Natural killer cell (primary cell): ENCODE measurements at regions not wholly inside any gene's neighbourhood (a gene's known extent, or its start where the extent isn't known, plus 50 kb on each side); places are given as distances from the start of the nearest gene placed in this dataset.

Experiments
- ATAC-seq, 3 donors: fragments of 150-1000 bp in 2 of 3; fragments of 200-7000 bp in 1 of 3; cut with Tn5 transposase; 1 replicate in 1 of 3; 2 replicates in 2 of 3; pipeline ENCODE4 v1.10.0; 2021; ENCODE audit warnings: mild to moderate bottlenecking in 2 of 3, moderate library complexity in 2 of 3
- DNase-seq, 2 donors: peaks; one replicate each; pipeline versions ENCODE4 v3.0.0 to v3.0.0-alpha.2; 2013 to 2021; ENCODE audit warnings: mixed read lengths in 1 of 2
- H3K27ac ChIP-seq: one replicate; pipeline ENCODE4 v1.5.1; 2013; ENCODE audit warnings: mild to moderate bottlenecking, low read length
- H3K27me3 ChIP-seq: one replicate; pipeline ENCODE4 v1.6.1; 2013; ENCODE audit warnings: low read length; ENCODE audit not compliant: control insufficient read depth, insufficient read depth
- H3K36me3 ChIP-seq: one replicate; pipeline ENCODE4 v1.6.1; 2013; ENCODE audit warnings: low read length; ENCODE audit not compliant: control insufficient read depth, insufficient read depth
- H3K4me1 ChIP-seq: one replicate; pipeline ENCODE4 v1.6.1; 2013; ENCODE audit warnings: low read length; ENCODE audit not compliant: control insufficient read depth, insufficient read depth
- H3K4me3 ChIP-seq: one replicate; pipeline ENCODE4 v1.5.1; 2013; ENCODE audit warnings: low read length
- H3K9me3 ChIP-seq: one replicate; pipeline ENCODE4 v1.6.1; 2013; ENCODE audit warnings: low read length; ENCODE audit not compliant: control insufficient read depth, insufficient read depth
- H3K27ac Mint-ChIP-seq, 2 donors: one replicate each; pipeline ENCODE4 v1.8.0; 2022; ENCODE audit warnings: mild to moderate bottlenecking in 2 of 2, mixed read lengths in 2 of 2, moderate library complexity in 1 of 2
- H3K27me3 Mint-ChIP-seq, 2 donors: one replicate each; pipeline ENCODE4 v1.8.0; 2022; ENCODE audit warnings: low read depth in 2 of 2, mixed read lengths in 2 of 2
- H3K36me3 Mint-ChIP-seq: one replicate; pipeline ENCODE4 v1.8.0; 2022; ENCODE audit warnings: mixed read lengths
- H3K4me1 Mint-ChIP-seq, 2 donors: one replicate each; pipeline ENCODE4 v1.8.0; 2022; ENCODE audit warnings: mixed read lengths in 2 of 2
- H3K4me3 Mint-ChIP-seq: one replicate; pipeline ENCODE4 v1.8.0; 2022; ENCODE audit warnings: mild to moderate bottlenecking, moderate library complexity, mixed read lengths
- H3K9me3 Mint-ChIP-seq, 2 donors: one replicate each; pipeline ENCODE4 v1.8.0; 2022; ENCODE audit warnings: mixed read lengths in 2 of 2
- CTCF ChIP-seq: fragments of 200-600 bp; IDR thresholded peaks from one replicate; pipeline ENCODE4 v1.8.0; 2022; ENCODE audit warnings: antibody characterized with exemption
- WGBS: methylation state at CpG from one replicate; pipeline ENCODE4 v1.1.7; 2013; ENCODE audit warnings: missing lambda C conversion rate; ENCODE audit not compliant: insufficient coverage; 5-methylcytosine and 5-hydroxymethylcytosine counted together
- intact Hi-C: fragments of 100-400 bp; cut with micrococcal nuclease; formaldehyde crosslinking; loops from one replicate; pipeline ENCODE4 v1.14.2; 2022

GRCh38 chr3:187590861-187591576 lies 79.2 kb downstream of the SST start:
- TF ChIP-seq CTCF, result no peak
- peaks cover 26 to 78% of the 10 kb centered on the region in 2 donors for H3K27me3 Mint-ChIP-seq

GRCh38 chr3:187587076-187587475 lies 83.1 kb downstream of the SST start:
- no peak for TF ChIP-seq CTCF
- H3K4me1 Mint-ChIP-seq, result no peaks in the 10 kb centered on the region
- no peaks in the 10 kb centered on the region for H3K27me3 ChIP-seq
- WGBS, result 70% methylated on average over 4 of the region's 4 CpGs
- H3K4me1 ChIP-seq, result no peaks in the 10 kb centered on the region
- H3K27ac Mint-ChIP-seq, result no peak overlapping the region
- intact Hi-C loops, result no loop called here
- no peak overlapping the region for H3K4me3 Mint-ChIP-seq
- ATAC-seq, result no peak
- H3K27me3 Mint-ChIP-seq, result peaks cover 18 to 80% of the 10 kb centered on the region in 2 donors
- no peaks in the 10 kb centered on the region for H3K9me3 Mint-ChIP-seq
- H3K4me3 ChIP-seq, result no peak overlapping the region
- H3K36me3 Mint-ChIP-seq, result no peaks in the 10 kb centered on the region
- H3K36me3 ChIP-seq, result no peaks in the 10 kb centered on the region
- no peak for DNase-seq
- H3K9me3 ChIP-seq, result no peaks in the 10 kb centered on the region
- H3K27ac ChIP-seq, result no peak overlapping the region

More at GRCh38 chr3:187590861-187591576, 79.2 kb downstream of the SST start:
- H3K4me3 ChIP-seq, result no peak overlapping the region
- H3K27me3 ChIP-seq, result no peaks in the 10 kb centered on the region
- Mint-ChIP-seq H3K27ac (no peak overlapping the region), H3K4me1 (no peaks in the 10 kb centered on the region), H3K4me3 (no peak overlapping the region), H3K36me3 (no peaks in the 10 kb centered on the region), H3K9me3 (no peaks in the 10 kb centered on the region)
- H3K4me1 ChIP-seq, result no peaks in the 10 kb centered on the region
- H3K9me3 ChIP-seq, result no peaks in the 10 kb centered on the region
- H3K27ac ChIP-seq, result no peak overlapping the region
- intact Hi-C loops, result no loop called here
- ATAC-seq (no peak), DNase-seq (no peak)
- no peaks in the 10 kb centered on the region for H3K36me3 ChIP-seq
- 67% methylated on average over 9 of the region's 10 CpGs for whole genome bisulfite sequencing

DNA sequence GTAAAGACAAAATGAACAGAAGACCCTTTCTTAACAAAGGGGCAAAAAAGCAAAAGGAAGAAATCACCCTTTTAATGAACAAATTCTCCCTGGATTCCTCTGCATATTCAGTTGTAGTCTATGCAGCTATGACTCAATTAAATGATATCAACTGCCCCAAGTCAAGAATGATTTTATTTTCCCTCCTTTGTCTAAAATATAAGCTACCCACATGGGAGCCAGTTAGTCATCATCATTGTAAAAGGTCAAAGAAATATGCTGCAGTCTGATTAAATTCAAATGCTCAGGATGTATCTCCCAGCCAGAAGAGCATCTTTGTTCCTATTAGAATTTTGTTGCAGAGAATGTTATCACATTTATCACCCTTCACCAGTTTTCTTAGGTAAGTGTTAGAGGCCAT lies 84.0 kb downstream of the SST start:
- no peaks in the 10 kb centered on the region for H3K4me1 Mint-ChIP-seq
- no peaks in the 10 kb centered on the region for H3K9me3 Mint-ChIP-seq
- Histone ChIP-seq H3K4me1 (no peaks in the 10 kb centered on the region), H3K36me3 (no peaks in the 10 kb centered on the region), H3K27ac (no peak overlapping the region), H3K4me3 (no peak overlapping the region), H3K9me3 (no peaks in the 10 kb centered on the region), H3K27me3 (no peaks in the 10 kb centered on the region)
- DNase-seq (no peak), ATAC-seq (no peak)
- peaks cover 21 to 76% of the 10 kb centered on the region in 2 donors for H3K27me3 Mint-ChIP-seq
- no peak for TF ChIP-seq CTCF
- no peaks in the 10 kb centered on the region for H3K36me3 Mint-ChIP-seq
- intact Hi-C loops, result no loop called here
- no peak overlapping the region for H3K27ac Mint-ChIP-seq
- no peak overlapping the region for H3K4me3 Mint-ChIP-seq

DNA sequence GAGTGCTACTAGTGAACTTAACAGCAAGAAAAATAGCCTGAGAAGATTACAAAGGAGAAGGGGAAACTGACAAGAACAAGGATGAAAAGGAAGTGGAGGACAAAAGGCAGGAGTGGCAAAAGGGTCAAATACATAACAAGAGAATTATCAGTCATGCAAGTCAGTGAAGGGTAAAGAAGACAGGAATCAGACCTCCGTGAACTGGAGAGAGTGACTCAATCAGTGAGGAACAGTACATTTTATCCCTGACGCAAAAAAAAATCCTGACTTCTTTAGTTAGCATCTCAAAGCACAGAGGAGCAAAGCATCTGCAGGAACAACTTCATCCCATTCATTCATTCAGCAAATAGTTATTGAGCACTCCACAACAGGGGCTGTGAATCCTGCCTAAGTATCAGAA lies 97.8 kb downstream of the SST start:
- no peak overlapping the region for H3K27ac ChIP-seq
- no peak for ATAC-seq
- H3K4me3 ChIP-seq, result no peak overlapping the region
- H3K36me3 ChIP-seq, result no peaks in the 10 kb centered on the region
- intact Hi-C loops, result no loop called here
- no peaks in the 10 kb centered on the region for H3K9me3 ChIP-seq
- H3K4me1 Mint-ChIP-seq, result no peaks in the 10 kb centered on the region
- peaks cover 14 to 17% of the 10 kb centered on the region in 2 donors for H3K27me3 Mint-ChIP-seq
- no peaks in the 10 kb centered on the region for H3K27me3 ChIP-seq
- no peaks in the 10 kb centered on the region for H3K9me3 Mint-ChIP-seq
- no peak overlapping the region for H3K27ac Mint-ChIP-seq
- H3K4me3 Mint-ChIP-seq, result no peak overlapping the region
- no peak for TF ChIP-seq CTCF
- WGBS, result 83% methylated on average over 2 of the region's 2 CpGs
- DNase-seq, result no peak
- no peaks in the 10 kb centered on the region for H3K36me3 Mint-ChIP-seq
- no peaks in the 10 kb centered on the region for H3K4me1 ChIP-seq
